Epithelial cell of esophagus (primary cell): ENCODE measurements at regions not wholly inside any gene's neighbourhood (a gene's known extent, or its start where the extent isn't known, plus 50 kb on each side); places are given as distances from the start of the nearest gene placed in this dataset.

Experiments used
- DNase-seq: peaks from one replicate; pipeline ENCODE4 v3.0.0; 2010; ENCODE audit warnings: low read depth
- H3K4me3 ChIP-seq: 2 replicates; pipeline ENCODE4 v1.5.1; 2011; ENCODE audit warnings: mild to moderate bottlenecking, low read length, control low read depth
- CTCF ChIP-seq: IDR thresholded peaks from 2 replicates; pipeline ENCODE4 v1.5.1; 2011; ENCODE audit warnings: low read depth, mild to moderate bottlenecking, low read length, control low read depth, inconsistent platforms; ENCODE audit not compliant: insufficient read depth; ENCODE audit errors: missing control alignments

- no peak for DNase-seq
- H3K4me3 ChIP-seq = no peak overlapping the region
- no peak for TF ChIP-seq CTCF
Measured at GRCh38 chrX:51406688-51407519, 74.3 kb downstream of the NUDT10 start.

DNA sequence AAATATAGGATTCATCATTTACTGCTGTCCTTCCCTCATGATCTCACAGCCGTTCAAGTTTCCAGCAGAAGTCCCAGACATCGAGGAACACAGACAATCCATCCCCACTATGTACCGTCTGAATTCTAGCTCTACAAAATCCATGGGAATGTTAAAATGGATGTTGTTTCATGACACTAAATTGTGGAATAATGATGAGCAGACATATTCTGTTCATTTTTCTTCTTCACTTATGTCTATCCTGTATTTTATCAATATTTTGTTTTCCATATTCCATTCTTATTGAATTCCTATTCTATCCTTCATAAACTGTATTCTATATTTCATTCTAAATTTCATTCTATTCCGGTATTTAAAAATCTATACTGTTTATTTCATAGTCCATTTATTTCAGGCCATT, 71.8 kb downstream of the NUDT10 start:
- H3K4me3 ChIP-seq = no peak overlapping the region
- no peak for DNase-seq
- TF ChIP-seq CTCF = no peak

GRCh38 chrX:51395810-51396728, 63.4 kb downstream of the NUDT10 start:
- no peak for TF ChIP-seq CTCF
- no peak overlapping the region for H3K4me3 ChIP-seq
- peak; percentile 0 for DNase-seq

DNA sequence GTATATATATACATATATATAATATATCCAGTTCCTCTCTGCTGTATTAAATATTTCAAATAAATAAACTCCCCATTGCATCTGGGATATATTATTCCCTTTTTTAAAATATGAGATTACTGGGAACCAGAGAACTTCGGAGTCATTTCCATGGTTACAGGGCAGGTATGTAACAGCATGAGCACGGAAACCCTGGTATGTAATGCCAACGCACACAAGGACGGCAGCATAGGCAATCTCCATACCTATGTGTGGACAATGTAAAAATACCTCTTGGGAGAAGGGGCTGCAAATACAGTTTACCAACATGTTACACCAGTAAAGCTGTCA, 62.8 kb downstream of the NUDT10 start:
- no peak for TF ChIP-seq CTCF
- no peak overlapping the region for H3K4me3 ChIP-seq
- DNase-seq = no peak
